AG10803 (cell line): ENCODE measurements at regions not wholly inside any gene's neighbourhood (a gene's known extent, or its start where the extent isn't known, plus 50 kb on each side); places are given as distances from the start of the nearest gene placed in this dataset.

Source experiments
- DNase-seq: peaks from one replicate; pipeline ENCODE4 v3.0.0; 2010; ENCODE audit warnings: low read depth
- H3K4me3 ChIP-seq: 2 replicates; pipeline ENCODE4 v1.5.1; 2011; ENCODE audit warnings: mild to moderate bottlenecking, low read length, control low read depth
- CTCF ChIP-seq: conservative IDR thresholded peaks from 2 replicates; pipeline ENCODE4 v1.5.1; 2011; ENCODE audit warnings: mild to moderate bottlenecking, low read length, control low read depth, inconsistent platforms

GRCh38 chr21:27633631-27634030 lies 666.7 kb upstream of the ADAMTS5 start:
- DNase-seq, result peak; percentile 52
- TF ChIP-seq CTCF, result no peak
- no peak overlapping the region for H3K4me3 ChIP-seq

GRCh38 chr21:27631471-27631870 lies 664.6 kb upstream of the ADAMTS5 start:
- H3K4me3 ChIP-seq, result no peak overlapping the region
- DNase-seq, result peak; percentile 45
- no peak for TF ChIP-seq CTCF

GRCh38 chr21:27622631-27623030 lies 655.7 kb upstream of the ADAMTS5 start:
- no peak for TF ChIP-seq CTCF
- no peak overlapping the region for H3K4me3 ChIP-seq
- DNase-seq, result peak; percentile 35

- DNase-seq, result no peak
- TF ChIP-seq CTCF, result no peak
- H3K4me3 ChIP-seq, result no peak overlapping the region
Observed at GRCh38 chr21:27614231-27614630, 647.3 kb upstream of the ADAMTS5 start.

- no peak for DNase-seq
- TF ChIP-seq CTCF, result no peak
- H3K4me3 ChIP-seq, result no peak overlapping the region
Observed at GRCh38 chr21:27606422-27606821, 639.5 kb upstream of the ADAMTS5 start.

GRCh38 chr21:27596196-27596595 lies 629.3 kb upstream of the ADAMTS5 start:
- no peak for TF ChIP-seq CTCF
- DNase-seq, result no peak
- H3K4me3 ChIP-seq, result no peak overlapping the region

GRCh38 chr21:27595716-27596115 lies 628.8 kb upstream of the ADAMTS5 start:
- H3K4me3 ChIP-seq, result no peak overlapping the region
- no peak for TF ChIP-seq CTCF
- DNase-seq, result no peak
